Naive thymus-derived CD4-positive, alpha-beta T cell (primary cell): ENCODE measurements at regions not wholly inside any gene's neighbourhood (a gene's known extent, or its start where the extent isn't known, plus 50 kb on each side); places are given as distances from the start of the nearest gene placed in this dataset.
"Not testable (repeated sequence)": the region's sequence is repeated elsewhere in the genome, so short reads cannot be mapped to it uniquely, and the experiment has no call there.

Source experiments
- ATAC-seq: fragments of 150-1000 bp; cut with Tn5 transposase; 2 replicates; pipeline ENCODE4 v1.10.0; 2021; ENCODE audit warnings: mild to moderate bottlenecking, moderate library complexity
- CTCF ChIA-PET: fragments of 350-600 bp; sonication (Branson Sonifier 250); formaldehyde crosslinking; loops from one replicate; lab custom pipeline; 2021; ENCODE audit warnings: antibody characterized with exemption; lab: Charles Lee
- POLR2A ChIA-PET: fragments of 350-600 bp; sonication (Branson Sonifier 250); formaldehyde crosslinking; loops from one replicate; lab custom pipeline; 2021; ENCODE audit warnings: antibody characterized with exemption, inconsistent platforms; lab: Charles Lee
- DNase-seq, 9 donors: peaks; one replicate each; pipeline versions ENCODE4 v3.0.0 to v3.0.0-alpha.2; 2020 to 2022; ENCODE audit warnings: mixed read lengths in 1 of 9
- H3K27ac ChIP-seq: one replicate; pipeline ENCODE4 v1.7.0; 2013; ENCODE audit warnings: mild to moderate bottlenecking, low read depth, low read length, moderate library complexity
- H3K27me3 ChIP-seq, 2 donors: one replicate each; pipeline ENCODE4 v1.7.0; 2013; ENCODE audit warnings: low read length in 2 of 2, mild to moderate bottlenecking in 2 of 2, moderate library complexity in 2 of 2; ENCODE audit not compliant: control insufficient read depth in 2 of 2, insufficient read depth in 2 of 2
- H3K36me3 ChIP-seq, 3 experiments: 1 replicate in 2 of 3; 2 replicates in 1 of 3; pipeline ENCODE4 v1.7.0; 2013; ENCODE audit warnings: low read length in 3 of 3, mild to moderate bottlenecking in 3 of 3, moderate library complexity in 1 of 3; ENCODE audit not compliant: insufficient read depth in 3 of 3, control insufficient read depth in 2 of 3
- H3K4me1 ChIP-seq, 2 donors: one replicate each; pipeline ENCODE4 v1.7.0; 2013; ENCODE audit warnings: low read length in 2 of 2, mild to moderate bottlenecking in 2 of 2, moderate library complexity in 1 of 2; ENCODE audit not compliant: control insufficient read depth in 2 of 2, insufficient read depth in 2 of 2
- H3K4me3 ChIP-seq: 2 replicates; pipeline ENCODE4 v1.7.0; 2013; ENCODE audit warnings: mild to moderate bottlenecking, low read length
- H3K9me3 ChIP-seq, 3 experiments: 1 replicate in 2 of 3; 2 replicates in 1 of 3; pipeline ENCODE4 v1.7.0; 2013; ENCODE audit warnings: low read length in 3 of 3; ENCODE audit not compliant: control insufficient read depth in 2 of 3
- H3K27ac Mint-ChIP-seq, 9 donors: one replicate each; pipeline ENCODE4 v1.8.0; 2020 to 2022; ENCODE audit warnings: mixed read lengths in 9 of 9, mild to moderate bottlenecking in 8 of 9, moderate library complexity in 5 of 9, inconsistent platforms in 2 of 9
- H3K27me3 Mint-ChIP-seq, 5 donors: one replicate each; pipeline ENCODE4 v1.8.0; 2021 to 2022; ENCODE audit warnings: mixed read lengths in 5 of 5, mild to moderate bottlenecking in 1 of 5
- H3K36me3 Mint-ChIP-seq, 5 donors: one replicate each; pipeline ENCODE4 v1.8.0; 2020 to 2022; ENCODE audit warnings: mixed read lengths in 5 of 5, mild to moderate bottlenecking in 3 of 5, inconsistent platforms in 1 of 5
- H3K4me1 Mint-ChIP-seq, 7 donors: one replicate each; pipeline ENCODE4 v1.8.0; 2020 to 2022; ENCODE audit warnings: mixed read lengths in 7 of 7, mild to moderate bottlenecking in 3 of 7, inconsistent platforms in 1 of 7
- H3K4me3 Mint-ChIP-seq, 10 donors: one replicate each; pipeline ENCODE4 v1.8.0; 2020 to 2022; ENCODE audit warnings: mild to moderate bottlenecking in 10 of 10, mixed read lengths in 10 of 10, moderate library complexity in 6 of 10, inconsistent platforms in 2 of 10
- H3K9me3 Mint-ChIP-seq, 11 donors: one replicate each; pipeline ENCODE4 v1.8.0; 2020 to 2022; ENCODE audit warnings: mixed read lengths in 11 of 11, mild to moderate bottlenecking in 4 of 11, inconsistent platforms in 1 of 11, moderate library complexity in 1 of 11
- intact Hi-C, 2 donors: fragments of 100-400 bp; cut with micrococcal nuclease; formaldehyde crosslinking; loops; one replicate each; pipeline ENCODE4 v1.15.1; 2023

- H3K36me3 Mint-ChIP-seq, result no peaks in the 10 kb centered on the region
- H3K9me3 Mint-ChIP-seq, result peaks cover 0 to 5% (median 0%) of the 10 kb centered on the region in 11 donors
- H3K27ac ChIP-seq, result no peak overlapping the region
- H3K4me3 Mint-ChIP-seq, result no peak overlapping the region
- no peaks in the 10 kb centered on the region for H3K27me3 ChIP-seq
- H3K27ac Mint-ChIP-seq, result no peak overlapping the region
- DNase-seq, result no peak
- no peak for ATAC-seq
- no peaks in the 10 kb centered on the region for H3K4me1 ChIP-seq
- no peaks in the 10 kb centered on the region for H3K36me3 ChIP-seq
- H3K4me1 Mint-ChIP-seq, result no peaks in the 10 kb centered on the region
- no peaks in the 10 kb centered on the region for H3K27me3 Mint-ChIP-seq
- H3K9me3 ChIP-seq, result no peaks in the 10 kb centered on the region
- intact Hi-C loops, result no loop called here
- no peak overlapping the region for H3K4me3 ChIP-seq
- POLR2A ChIA-PET, result no interaction called here
- CTCF ChIA-PET, result no interaction called here
These were observed 275.4 kb downstream of the FAT4 start for GRCh38 chr4:125590158-125590557.

- Mint-ChIP-seq H3K4me1 (no peaks in the 10 kb centered on the region), H3K4me3 (no peak overlapping the region), H3K27me3 (no peaks in the 10 kb centered on the region), H3K9me3 (peaks cover 0 to 4% (median 0%) of the 10 kb centered on the region in 11 donors), H3K27ac (no peak overlapping the region), H3K36me3 (no peaks in the 10 kb centered on the region)
- Histone ChIP-seq H3K27me3 (no peaks in the 10 kb centered on the region), H3K27ac (no peak overlapping the region), H3K36me3 (no peaks in the 10 kb centered on the region), H3K9me3 (no peaks in the 10 kb centered on the region), H3K4me3 (no peak overlapping the region), H3K4me1 (no peaks in the 10 kb centered on the region)
- intact Hi-C loops, result no loop called here
- DNase-seq (no peak), ATAC-seq (no peak)
- ChIA-PET POLR2A (no interaction called here), CTCF (no interaction called here)
These were observed 276.5 kb downstream of the FAT4 start for GRCh38 chr4:125591290-125591689.

- no peak overlapping the region for H3K4me3 ChIP-seq
- no peaks in the 10 kb centered on the region for H3K36me3 ChIP-seq
- intact Hi-C loops, result no loop called here
- no peaks in the 10 kb centered on the region for H3K9me3 ChIP-seq
- no peaks in the 10 kb centered on the region for H3K4me1 ChIP-seq
- no peaks in the 10 kb centered on the region for H3K27me3 ChIP-seq
- H3K36me3 Mint-ChIP-seq, result no peaks in the 10 kb centered on the region
- ATAC-seq (no peak), DNase-seq (no peak)
- peaks cover 0 to 4% (median 0%) of the 10 kb centered on the region in 11 donors for H3K9me3 Mint-ChIP-seq
- ChIA-PET CTCF (no interaction called here), POLR2A (no interaction called here)
- H3K27ac ChIP-seq, result no peak overlapping the region
- no peak overlapping the region for H3K27ac Mint-ChIP-seq
- no peak overlapping the region for H3K4me3 Mint-ChIP-seq
- no peaks in the 10 kb centered on the region for H3K4me1 Mint-ChIP-seq
- no peaks in the 10 kb centered on the region for H3K27me3 Mint-ChIP-seq
These were observed 279.4 kb downstream of the FAT4 start for GRCh38 chr4:125594056-125594602.

GRCh38 chr4:125605926-125606325, 291.2 kb downstream of the FAT4 start:
- ATAC-seq, POLR2A ChIA-PET, CTCF ChIA-PET, H3K4me3 Mint-ChIP-seq, H3K4me1 ChIP-seq, H3K4me1 Mint-ChIP-seq, H3K27ac ChIP-seq, H3K9me3 ChIP-seq, H3K9me3 Mint-ChIP-seq, H3K36me3 ChIP-seq, H3K4me3 ChIP-seq, DNase-seq, H3K27me3 ChIP-seq, H3K27me3 Mint-ChIP-seq, H3K36me3 Mint-ChIP-seq, H3K27ac Mint-ChIP-seq, intact Hi-C loops: not testable (repeated sequence)

- no peak for DNase-seq
- no peak overlapping the region for H3K27ac Mint-ChIP-seq
- Histone ChIP-seq H3K27me3 (no peaks in the 10 kb centered on the region), H3K4me1 (no peaks in the 10 kb centered on the region), H3K27ac (no peak overlapping the region), H3K9me3 (no peaks in the 10 kb centered on the region), H3K4me3 (no peak overlapping the region), H3K36me3 (no peaks in the 10 kb centered on the region)
- ATAC-seq, result no peak
- H3K27me3 Mint-ChIP-seq, result no peaks in the 10 kb centered on the region
- ChIA-PET CTCF (no interaction called here), POLR2A (no interaction called here)
- peaks cover 0 to 7% (median 3%) of the 10 kb centered on the region in 11 donors for H3K9me3 Mint-ChIP-seq
- no peak overlapping the region for H3K4me3 Mint-ChIP-seq
- H3K36me3 Mint-ChIP-seq, result no peaks in the 10 kb centered on the region
- intact Hi-C loops, result no loop called here
- H3K4me1 Mint-ChIP-seq, result no peaks in the 10 kb centered on the region
These were observed 305.5 kb downstream of the FAT4 start for GRCh38 chr4:125620066-125620860.

- Mint-ChIP-seq H3K4me3 (no peak overlapping the region), H3K36me3 (no peaks in the 10 kb centered on the region), H3K4me1 (no peaks in the 10 kb centered on the region), H3K27ac (no peak overlapping the region), H3K27me3 (no peaks in the 10 kb centered on the region), H3K9me3 (peaks cover 0 to 14% (median 3%) of the 10 kb centered on the region in 11 donors)
- ChIA-PET CTCF (no interaction called here), POLR2A (no interaction called here)
- no peak for DNase-seq
- Histone ChIP-seq H3K36me3 (no peaks in the 10 kb centered on the region), H3K27ac (no peak overlapping the region), H3K4me1 (no peaks in the 10 kb centered on the region), H3K9me3 (no peaks in the 10 kb centered on the region), H3K4me3 (no peak overlapping the region), H3K27me3 (no peaks in the 10 kb centered on the region)
- intact Hi-C loops, result no loop called here
- ATAC-seq, result no peak
These were observed 310.2 kb downstream of the FAT4 start for GRCh38 chr4:125624951-125625350.

GRCh38 chr4:125626946-125627345, 312.2 kb downstream of the FAT4 start:
- no peak for DNase-seq
- no peak overlapping the region for H3K4me3 Mint-ChIP-seq
- Histone ChIP-seq H3K4me1 (no peaks in the 10 kb centered on the region), H3K27ac (no peak overlapping the region), H3K36me3 (no peaks in the 10 kb centered on the region), H3K27me3 (no peaks in the 10 kb centered on the region), H3K4me3 (no peak overlapping the region), H3K9me3 (no peaks in the 10 kb centered on the region)
- no peak for ATAC-seq
- peaks cover 0 to 13% (median 3%) of the 10 kb centered on the region in 11 donors for H3K9me3 Mint-ChIP-seq
- no peaks in the 10 kb centered on the region for H3K27me3 Mint-ChIP-seq
- intact Hi-C loops, result no loop called here
- POLR2A ChIA-PET, result no interaction called here
- no peak overlapping the region for H3K27ac Mint-ChIP-seq
- no peaks in the 10 kb centered on the region for H3K4me1 Mint-ChIP-seq
- CTCF ChIA-PET, result no interaction called here
- no peaks in the 10 kb centered on the region for H3K36me3 Mint-ChIP-seq
